ENCODE measurements at regions not wholly inside any gene's neighbourhood (a gene's known extent, or its start where the extent isn't known, plus 50 kb on each side); places are given as distances from the start of the nearest gene placed in this dataset.

DNA sequence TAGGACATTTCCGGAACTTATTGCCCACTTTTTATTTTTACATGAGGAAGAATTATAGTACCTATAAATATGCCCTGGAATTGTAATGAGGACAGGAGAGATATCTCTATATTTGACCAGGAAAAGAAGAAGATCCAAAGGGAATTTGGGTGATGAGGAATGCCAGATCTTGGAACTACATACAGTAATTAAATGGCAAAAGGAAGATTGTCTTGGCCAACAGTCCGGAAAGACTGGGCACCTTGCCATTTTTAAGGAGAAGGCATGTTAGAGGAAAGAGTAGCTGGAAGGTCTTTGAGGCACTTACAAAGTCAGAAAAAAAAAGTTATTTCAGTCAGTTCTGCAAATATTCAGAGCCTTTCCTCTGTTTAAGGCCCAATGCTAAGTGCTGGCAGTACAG is 616.4 kb downstream of the MED13L start:
- H3K9me3 Mint-ChIP-seq = no peaks in the 10 kb centered on the region
- H3K4me3 Mint-ChIP-seq (ENCODE audit: low read depth) = no peak overlapping the region
- H3K36me3 Mint-ChIP-seq (ENCODE audit: low read depth) = no peaks in the 10 kb centered on the region
- H3K27me3 Mint-ChIP-seq (ENCODE audit: low read depth) = no peaks in the 10 kb centered on the region
- intact Hi-C loops (cut with micrococcal nuclease) = no loop called here
- no peak for DNase-seq (ENCODE audit: low spot score)
- no peaks in the 10 kb centered on the region for H3K4me1 Mint-ChIP-seq (ENCODE audit: low read depth)
- no peak overlapping the region for H3K27ac Mint-ChIP-seq

DNA sequence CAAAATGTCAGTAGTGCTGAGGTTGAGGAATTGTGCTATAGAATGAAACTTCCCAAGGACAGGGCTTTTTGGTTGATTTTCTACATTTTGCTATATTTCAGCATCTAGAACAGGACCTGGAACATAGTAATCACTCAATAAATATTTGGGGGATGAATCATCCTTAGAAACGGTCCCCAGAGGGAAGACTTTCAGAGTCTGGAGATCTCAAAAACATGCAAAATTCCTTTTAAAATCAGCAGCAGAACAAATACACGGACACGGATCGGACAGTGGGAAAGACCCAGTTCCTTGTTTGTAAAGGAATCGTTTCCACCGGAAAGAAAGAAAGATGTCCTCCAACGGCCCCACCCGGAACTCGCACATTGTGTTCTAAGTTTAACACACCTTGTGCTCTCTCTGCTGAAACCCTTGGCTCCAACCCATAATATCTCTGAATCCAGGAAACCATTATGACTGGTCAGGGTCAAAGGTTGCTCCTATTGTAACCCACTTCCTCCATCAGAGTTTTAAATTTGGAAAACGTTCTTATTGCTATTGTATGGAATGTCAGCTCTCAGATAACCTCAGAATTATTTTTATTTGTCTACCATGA is 617.2 kb downstream of the MED13L start:
- intact Hi-C loops (cut with micrococcal nuclease) = no loop called here
- Mint-ChIP-seq H3K9me3 (no peaks in the 10 kb centered on the region), H3K36me3 (ENCODE audit: low read depth) (no peaks in the 10 kb centered on the region), H3K27ac (no peak overlapping the region), H3K4me3 (ENCODE audit: low read depth) (no peak overlapping the region), H3K27me3 (ENCODE audit: low read depth) (no peaks in the 10 kb centered on the region), H3K4me1 (ENCODE audit: low read depth) (no peaks in the 10 kb centered on the region)
- DNase-seq (ENCODE audit: low spot score) = no peak

DNA sequence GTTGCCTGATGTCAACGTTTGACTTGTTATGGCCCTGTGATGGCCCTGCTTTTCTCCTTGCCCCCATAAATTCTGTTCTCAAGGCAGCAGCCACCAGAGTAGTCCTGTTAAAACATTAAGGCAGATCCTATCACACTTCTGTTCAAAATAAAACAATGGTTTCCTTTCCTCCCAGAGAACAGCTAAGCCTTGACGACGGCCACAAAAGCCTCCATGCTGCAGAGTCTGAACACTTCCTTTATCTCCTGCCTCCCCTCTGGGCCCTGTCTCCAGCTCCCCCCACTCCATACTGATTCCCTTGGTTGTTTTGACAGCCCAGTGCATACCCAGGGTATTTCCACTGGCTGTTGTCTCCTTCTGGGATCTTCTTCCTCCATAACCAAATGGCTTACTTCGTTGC is 618.1 kb downstream of the MED13L start:
- Mint-ChIP-seq H3K27ac (no peak overlapping the region), H3K36me3 (ENCODE audit: low read depth) (no peaks in the 10 kb centered on the region), H3K9me3 (no peaks in the 10 kb centered on the region), H3K4me1 (ENCODE audit: low read depth) (no peaks in the 10 kb centered on the region), H3K4me3 (ENCODE audit: low read depth) (no peak overlapping the region), H3K27me3 (ENCODE audit: low read depth) (no peaks in the 10 kb centered on the region)
- DNase-seq (ENCODE audit: low spot score) = no peak
- intact Hi-C loops (cut with micrococcal nuclease) = no loop called here

DNA sequence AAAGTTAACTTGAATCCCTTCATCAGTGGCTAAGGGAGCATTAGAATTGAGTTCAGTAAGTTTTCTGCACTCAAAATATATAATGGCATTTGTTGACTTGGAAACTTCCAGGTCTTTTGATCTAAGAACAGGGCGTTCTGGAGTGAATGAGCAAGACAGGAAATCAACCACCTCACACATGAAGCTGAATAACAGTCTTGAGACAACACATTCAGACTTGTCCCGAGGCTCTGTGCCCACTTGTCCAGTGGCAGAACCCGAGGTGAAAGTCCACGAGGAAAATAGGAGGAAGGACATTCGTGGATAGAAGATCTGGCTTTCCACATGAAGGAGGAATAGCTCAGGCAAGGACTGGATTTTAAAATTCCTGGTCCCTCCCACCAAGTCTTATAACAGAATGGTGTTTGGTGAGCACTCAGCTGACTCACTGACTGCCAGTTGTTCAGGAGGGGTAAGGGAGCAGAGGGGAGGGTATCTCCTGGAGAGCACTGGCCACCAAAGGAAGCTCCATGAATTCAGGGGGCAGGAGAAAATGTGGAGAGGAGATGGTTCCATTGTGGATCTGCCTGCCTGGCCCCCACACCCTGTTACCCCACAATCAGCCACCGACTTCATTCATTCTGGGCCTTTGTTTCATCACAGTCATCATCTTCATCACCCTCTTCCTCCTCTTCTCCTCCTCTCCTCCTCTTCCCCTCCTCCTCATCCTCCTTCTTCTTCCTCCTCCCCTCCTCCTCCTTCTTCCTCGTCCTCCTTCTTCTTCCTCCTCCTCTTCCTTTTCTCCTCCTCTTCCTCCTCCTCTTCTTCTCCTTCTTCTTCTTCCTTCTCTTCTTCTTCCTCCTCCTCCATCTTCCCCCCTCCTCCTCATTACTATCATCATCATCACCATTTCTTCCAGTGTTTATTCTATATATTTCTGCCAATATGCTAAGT is 620.1 kb downstream of the MED13L start:
- no peak for DNase-seq (ENCODE audit: low spot score)
- H3K4me3 Mint-ChIP-seq (ENCODE audit: low read depth) = no peak overlapping the region
- intact Hi-C loops (cut with micrococcal nuclease) = no loop called here
- no peak overlapping the region for H3K27ac Mint-ChIP-seq
- H3K9me3 Mint-ChIP-seq = no peaks in the 10 kb centered on the region
- no peaks in the 10 kb centered on the region for H3K36me3 Mint-ChIP-seq (ENCODE audit: low read depth)
- no peaks in the 10 kb centered on the region for H3K4me1 Mint-ChIP-seq (ENCODE audit: low read depth)
- H3K27me3 Mint-ChIP-seq (ENCODE audit: low read depth) = no peaks in the 10 kb centered on the region

DNA sequence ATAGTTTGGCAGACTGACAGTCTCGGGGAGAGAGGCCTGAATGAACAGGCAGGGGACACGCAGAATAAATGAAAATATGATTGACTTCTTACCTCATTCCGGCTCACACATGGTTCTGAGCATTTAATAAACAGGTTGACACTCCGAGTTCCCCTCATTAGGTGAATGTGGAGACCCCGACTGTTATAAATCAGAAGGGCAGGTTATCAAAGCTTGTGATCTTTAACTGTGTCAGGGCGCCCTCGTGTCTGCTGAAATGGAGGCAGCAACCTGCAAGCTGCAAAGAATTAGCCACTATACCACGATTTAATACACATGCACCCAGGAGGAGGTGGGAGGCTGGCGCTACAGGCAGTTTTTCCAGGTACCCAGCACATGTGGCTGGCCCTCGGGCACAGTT is 627.5 kb downstream of the MED13L start:
- no peak for DNase-seq (ENCODE audit: low spot score)
- no peaks in the 10 kb centered on the region for H3K27me3 Mint-ChIP-seq (ENCODE audit: low read depth)
- no peak overlapping the region for H3K4me3 Mint-ChIP-seq (ENCODE audit: low read depth)
- no peaks in the 10 kb centered on the region for H3K4me1 Mint-ChIP-seq (ENCODE audit: low read depth)
- peaks cover 6% of the 10 kb centered on the region for H3K9me3 Mint-ChIP-seq
- no peak overlapping the region for H3K27ac Mint-ChIP-seq
- no peaks in the 10 kb centered on the region for H3K36me3 Mint-ChIP-seq (ENCODE audit: low read depth)
- intact Hi-C loops (cut with micrococcal nuclease) = no loop called here

DNA sequence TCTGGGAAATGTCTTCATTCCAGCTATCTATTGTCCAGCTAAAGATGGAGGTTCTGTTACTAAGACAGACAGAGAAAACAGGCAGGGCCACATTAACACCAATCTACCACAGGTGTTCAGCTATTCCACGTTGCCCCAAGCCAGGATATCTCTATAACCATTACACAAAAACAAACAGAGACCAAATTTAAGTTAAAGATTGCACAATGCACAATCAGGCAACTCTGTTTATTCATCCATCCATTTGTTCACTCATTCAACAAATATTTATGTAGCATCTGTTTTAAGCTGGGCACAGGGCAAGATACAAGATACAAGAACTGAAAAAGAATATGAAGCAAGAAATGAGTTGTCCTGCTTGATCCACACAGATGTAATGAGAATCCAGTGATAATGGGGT is 629.0 kb downstream of the MED13L start:
- Mint-ChIP-seq H3K4me3 (ENCODE audit: low read depth) (no peak overlapping the region), H3K27me3 (ENCODE audit: low read depth) (no peaks in the 10 kb centered on the region), H3K4me1 (ENCODE audit: low read depth) (no peaks in the 10 kb centered on the region), H3K9me3 (peaks cover 6% of the 10 kb centered on the region), H3K27ac (no peak overlapping the region), H3K36me3 (ENCODE audit: low read depth) (no peaks in the 10 kb centered on the region)
- intact Hi-C loops (cut with micrococcal nuclease) = no loop called here
- no peak for DNase-seq (ENCODE audit: low spot score)

DNA sequence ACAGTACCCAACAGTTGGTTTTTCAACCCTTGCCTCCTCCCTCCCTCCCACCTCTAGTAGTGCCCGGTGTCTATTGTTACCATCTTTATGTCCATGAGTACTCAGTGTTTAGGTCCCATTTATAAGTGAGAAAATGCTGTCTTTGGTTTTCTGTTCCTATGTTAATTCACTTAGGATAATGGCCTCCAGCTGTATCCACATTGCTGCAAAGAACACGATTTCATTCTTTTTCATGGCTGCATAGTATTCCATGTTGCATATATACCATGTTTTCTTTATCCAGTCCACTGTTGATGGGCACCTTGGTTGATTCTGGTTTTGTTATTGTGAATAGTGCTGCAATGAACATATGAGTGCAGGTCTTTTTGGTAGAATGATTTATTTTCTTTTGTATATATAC is 631.3 kb downstream of the MED13L start:
- peaks cover 6% of the 10 kb centered on the region for H3K9me3 Mint-ChIP-seq

DNA sequence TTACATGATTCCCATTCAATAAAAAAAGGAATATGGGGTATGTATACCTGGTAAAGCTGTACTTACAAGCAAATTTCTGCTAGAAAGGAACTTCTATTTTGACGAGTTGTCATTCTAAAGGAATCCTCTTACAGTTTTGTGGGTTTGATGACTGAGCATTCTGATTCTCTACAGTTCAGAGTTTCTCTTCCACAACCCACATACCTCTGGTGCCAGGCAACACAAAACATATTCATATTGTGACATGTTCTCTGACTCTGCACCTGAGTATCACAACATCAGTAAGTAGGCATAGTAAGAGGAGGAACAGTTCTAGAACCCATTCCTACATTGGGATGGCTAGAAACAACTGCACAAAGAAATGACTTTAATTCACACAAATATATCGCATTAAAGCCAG is 636.6 kb downstream of the MED13L start:
- Mint-ChIP-seq H3K9me3 (no peaks in the 10 kb centered on the region), H3K4me1 (ENCODE audit: low read depth) (no peaks in the 10 kb centered on the region), H3K27ac (no peak overlapping the region), H3K27me3 (ENCODE audit: low read depth) (no peaks in the 10 kb centered on the region), H3K4me3 (ENCODE audit: low read depth) (no peak overlapping the region), H3K36me3 (ENCODE audit: low read depth) (no peaks in the 10 kb centered on the region)
- intact Hi-C loops (cut with micrococcal nuclease) = no loop called here
- no peak for DNase-seq (ENCODE audit: low spot score)

More for the DNA sequence above, 631.3 kb downstream of the MED13L start:
- H3K36me3 Mint-ChIP-seq (ENCODE audit: low read depth) = no peaks in the 10 kb centered on the region
- no peak overlapping the region for H3K4me3 Mint-ChIP-seq (ENCODE audit: low read depth)
- no peaks in the 10 kb centered on the region for H3K27me3 Mint-ChIP-seq (ENCODE audit: low read depth)
- H3K4me1 Mint-ChIP-seq (ENCODE audit: low read depth) = no peaks in the 10 kb centered on the region
- H3K27ac Mint-ChIP-seq = no peak overlapping the region
- DNase-seq (ENCODE audit: low spot score) = no peak
- intact Hi-C loops (cut with micrococcal nuclease) = no loop called here

DNA sequence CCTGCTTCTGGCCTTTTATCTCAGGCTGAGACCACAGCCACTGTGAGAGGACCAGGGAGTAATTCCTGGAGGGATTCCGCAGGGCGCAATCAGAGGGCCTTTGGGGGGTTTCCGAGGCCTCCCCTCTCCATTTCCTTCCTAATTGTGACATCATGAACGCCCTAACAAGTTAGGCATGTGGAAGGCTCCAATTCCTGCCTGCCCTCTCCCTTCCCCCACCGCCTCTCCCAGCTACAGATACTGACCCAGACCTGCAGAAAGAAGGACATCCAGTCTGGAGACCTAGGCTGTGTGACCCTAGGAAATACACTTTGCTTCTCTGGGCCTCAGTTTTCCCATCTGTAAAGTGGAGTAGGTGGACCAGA is 637.9 kb downstream of the MED13L start:
- intact Hi-C loops (cut with micrococcal nuclease) = no loop called here
- Mint-ChIP-seq H3K27me3 (ENCODE audit: low read depth) (no peaks in the 10 kb centered on the region), H3K4me1 (ENCODE audit: low read depth) (no peaks in the 10 kb centered on the region)

DNA sequence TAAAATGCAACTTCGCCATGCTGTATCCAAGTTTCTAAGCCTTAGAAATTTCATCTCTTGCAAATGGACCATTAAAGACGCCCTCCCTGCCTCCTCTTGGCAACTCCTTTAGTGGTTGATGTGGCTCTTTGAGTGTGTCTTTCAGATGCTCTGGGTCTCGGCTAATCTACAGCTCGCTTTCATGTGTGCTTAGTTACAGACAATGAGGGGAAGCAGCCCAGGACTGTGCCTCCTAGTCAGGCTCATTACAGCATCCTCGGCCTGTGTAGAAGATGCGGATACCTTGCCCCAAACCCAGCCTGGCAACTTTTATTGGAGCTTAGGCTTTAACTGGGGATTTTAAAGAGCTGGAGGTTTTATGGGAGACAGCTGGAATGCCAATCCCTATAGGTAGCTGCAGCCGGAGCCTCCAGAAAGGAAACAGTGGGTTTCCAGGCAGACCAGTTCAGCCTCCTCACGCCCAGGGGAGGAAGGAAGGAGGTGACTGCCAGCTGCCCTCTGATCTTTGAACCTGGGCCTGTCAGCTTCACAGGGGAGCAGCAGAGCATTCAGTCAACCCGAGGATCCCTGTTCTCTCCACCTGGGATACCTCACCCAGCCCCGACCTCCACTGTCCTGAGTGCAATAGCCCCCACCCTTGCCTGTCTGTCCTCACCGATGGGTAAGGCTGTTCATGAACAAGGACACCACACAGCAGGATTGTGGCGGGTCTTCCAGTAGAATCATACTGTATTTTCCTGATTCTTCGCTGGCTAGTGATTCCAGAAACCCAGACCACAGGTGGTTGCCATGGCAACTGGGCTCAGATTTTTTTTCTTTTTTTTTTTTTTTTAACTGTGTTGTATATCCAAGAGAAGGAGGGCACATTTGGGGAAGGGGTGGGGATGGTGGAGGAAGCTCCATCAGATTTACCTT is 638.5 kb downstream of the MED13L start:
- Mint-ChIP-seq H3K36me3 (ENCODE audit: low read depth) (no peaks in the 10 kb centered on the region), H3K9me3 (no peaks in the 10 kb centered on the region), H3K4me1 (ENCODE audit: low read depth) (no peaks in the 10 kb centered on the region), H3K27me3 (ENCODE audit: low read depth) (no peaks in the 10 kb centered on the region), H3K27ac (no peak overlapping the region), H3K4me3 (ENCODE audit: low read depth) (no peak overlapping the region)
- no peak for DNase-seq (ENCODE audit: low spot score)
- intact Hi-C loops (cut with micrococcal nuclease) = no loop called here

More for the DNA sequence above, 637.9 kb downstream of the MED13L start:
- Mint-ChIP-seq H3K9me3 (no peaks in the 10 kb centered on the region), H3K27ac (no peak overlapping the region), H3K4me3 (ENCODE audit: low read depth) (no peak overlapping the region), H3K36me3 (ENCODE audit: low read depth) (no peaks in the 10 kb centered on the region)
- DNase-seq (ENCODE audit: low spot score) = no peak

DNA sequence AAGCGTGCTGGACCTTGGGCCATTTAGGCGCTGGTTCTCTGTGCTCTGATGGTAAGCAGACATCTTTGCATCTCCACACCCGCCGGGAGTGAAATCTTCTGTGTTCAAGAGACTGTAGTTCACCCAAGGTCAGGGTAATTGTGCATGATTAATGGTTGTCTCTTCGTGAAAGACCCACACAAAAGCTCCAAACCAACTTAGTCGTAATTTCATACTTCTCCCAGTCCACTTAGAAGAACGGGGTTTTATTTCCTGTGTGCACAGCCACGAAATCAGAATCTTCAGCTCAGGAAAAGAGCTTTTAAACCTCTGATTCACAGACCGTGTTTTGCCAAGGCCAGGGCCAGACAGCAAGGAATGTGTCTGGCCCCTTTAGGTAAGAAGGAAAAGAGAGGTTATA is 640.9 kb downstream of the MED13L start:
- H3K9me3 Mint-ChIP-seq = no peaks in the 10 kb centered on the region
- intact Hi-C loops (cut with micrococcal nuclease) = no loop called here

DNA sequence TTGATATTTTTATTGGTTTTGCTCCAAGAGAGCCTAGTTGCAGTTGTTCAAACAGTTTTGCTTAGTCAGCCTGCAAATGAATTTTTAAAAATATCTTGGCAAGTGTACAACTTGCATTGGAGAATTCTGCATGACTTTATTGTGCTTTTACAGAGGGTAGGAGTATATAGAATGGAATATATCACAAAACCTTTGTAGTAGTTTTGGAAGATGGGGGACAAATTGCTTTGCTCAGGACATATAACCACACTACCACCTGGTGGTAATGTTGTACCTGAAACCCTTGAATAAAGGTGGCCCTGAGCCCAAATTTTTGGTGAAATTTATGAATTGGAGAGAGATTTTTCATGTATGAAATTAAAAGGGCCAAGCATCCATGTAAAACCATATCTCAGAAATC is 645.2 kb downstream of the MED13L start:
- H3K27ac Mint-ChIP-seq = no peak overlapping the region
- no peaks in the 10 kb centered on the region for H3K36me3 Mint-ChIP-seq (ENCODE audit: low read depth)
- DNase-seq (ENCODE audit: low spot score) = no peak
- H3K9me3 Mint-ChIP-seq = peaks cover 4% of the 10 kb centered on the region
- no peaks in the 10 kb centered on the region for H3K4me1 Mint-ChIP-seq (ENCODE audit: low read depth)
- H3K27me3 Mint-ChIP-seq (ENCODE audit: low read depth) = no peaks in the 10 kb centered on the region
- no peak overlapping the region for H3K4me3 Mint-ChIP-seq (ENCODE audit: low read depth)
- intact Hi-C loops (cut with micrococcal nuclease) = no loop called here

More for the DNA sequence above, 640.9 kb downstream of the MED13L start:
- no peaks in the 10 kb centered on the region for H3K4me1 Mint-ChIP-seq (ENCODE audit: low read depth)
- H3K27ac Mint-ChIP-seq = no peak overlapping the region
- no peak overlapping the region for H3K4me3 Mint-ChIP-seq (ENCODE audit: low read depth)
- H3K27me3 Mint-ChIP-seq (ENCODE audit: low read depth) = no peaks in the 10 kb centered on the region
- no peak for DNase-seq (ENCODE audit: low spot score)
- no peaks in the 10 kb centered on the region for H3K36me3 Mint-ChIP-seq (ENCODE audit: low read depth)

DNA sequence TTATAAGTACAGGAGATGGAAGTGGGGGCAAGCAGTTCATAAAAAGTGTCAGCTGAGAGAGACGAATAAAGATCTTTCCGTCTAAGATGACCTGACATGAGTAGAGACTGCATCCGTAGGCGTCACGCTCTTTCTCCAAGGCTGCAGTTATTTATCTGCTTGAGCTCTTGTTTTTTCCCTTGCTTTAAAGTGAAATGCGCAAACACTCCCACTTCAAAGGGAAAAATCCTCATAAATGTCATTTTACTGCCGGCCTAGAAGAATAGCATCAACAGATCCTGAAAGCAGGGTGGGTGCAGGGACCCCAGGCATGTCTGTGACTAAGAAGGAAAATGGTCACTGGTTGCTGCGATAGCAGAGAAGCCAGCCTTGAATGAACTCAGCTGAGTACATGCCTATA is 647.4 kb downstream of the MED13L start:
- no peak overlapping the region for H3K27ac Mint-ChIP-seq
- H3K4me3 Mint-ChIP-seq (ENCODE audit: low read depth) = no peak overlapping the region
- peaks cover 4% of the 10 kb centered on the region for H3K9me3 Mint-ChIP-seq
- intact Hi-C loops (cut with micrococcal nuclease) = no loop called here
- no peak for DNase-seq (ENCODE audit: low spot score)
- H3K27me3 Mint-ChIP-seq (ENCODE audit: low read depth) = no peaks in the 10 kb centered on the region
- H3K4me1 Mint-ChIP-seq (ENCODE audit: low read depth) = no peaks in the 10 kb centered on the region
- no peaks in the 10 kb centered on the region for H3K36me3 Mint-ChIP-seq (ENCODE audit: low read depth)

Data from activated T-helper 2 cell treated with anti-CD3 and anti-CD28 coated beads, Interferon-gamma antibody, Interleukin-2, Interleukin-4, amounts not matched to agents 10 μg/mL and 5 μg/mL and 100 μg/mL, durations not matched to agents 14 hours and 24 hours and 36 hours (primary cell).